Cardiac muscle cell (in vitro differentiated cells and primary cell): ENCODE measurements at regions not wholly inside any gene's neighbourhood (a gene's known extent, or its start where the extent isn't known, plus 50 kb on each side); places are given as distances from the start of the nearest gene placed in this dataset.

Experiments used
- DNase-seq, 2 donors: peaks; one replicate each; pipeline versions ENCODE4 v3.0.0 to v3.0.0-alpha.2; 2010 to 2017; ENCODE audit warnings: low read depth in 1 of 2, low spot score in 1 of 2
- H3K27ac ChIP-seq: fragments of 200-600 bp; sonication (generic); 2 replicates; pipeline ENCODE4 v1.5.1; 2016
- H3K27me3 ChIP-seq: fragments of 200-600 bp; sonication (generic); 2 replicates; pipeline ENCODE4 v1.6.0; 2016; ENCODE audit warnings: control low read depth
- H3K36me3 ChIP-seq: fragments of 200-600 bp; sonication (generic); 2 replicates; pipeline ENCODE4 v1.5.1; 2016; ENCODE audit warnings: control low read depth
- H3K4me1 ChIP-seq: fragments of 200-600 bp; sonication (generic); 2 replicates; pipeline ENCODE4 v1.8.1; 2017; ENCODE audit warnings: low read depth, mild to moderate bottlenecking, mixed run types
- H3K4me3 ChIP-seq: fragments of 200-600 bp; sonication (generic); 2 replicates; pipeline ENCODE4 v1.5.1; 2016; ENCODE audit warnings: mild to moderate bottlenecking
- H3K9me3 ChIP-seq: fragments of 200-600 bp; sonication (generic); 2 replicates; pipeline ENCODE4 v1.5.1; 2017; ENCODE audit warnings: low read depth, mild to moderate bottlenecking, control low read depth
- TF ChIP-seq, protein P1 (sequence below): IDR thresholded peaks from 2 replicates; pipeline ENCODE4 v1.5.1; 2012; ENCODE audit warnings: low read depth, mild to moderate bottlenecking, low read length

DNA sequence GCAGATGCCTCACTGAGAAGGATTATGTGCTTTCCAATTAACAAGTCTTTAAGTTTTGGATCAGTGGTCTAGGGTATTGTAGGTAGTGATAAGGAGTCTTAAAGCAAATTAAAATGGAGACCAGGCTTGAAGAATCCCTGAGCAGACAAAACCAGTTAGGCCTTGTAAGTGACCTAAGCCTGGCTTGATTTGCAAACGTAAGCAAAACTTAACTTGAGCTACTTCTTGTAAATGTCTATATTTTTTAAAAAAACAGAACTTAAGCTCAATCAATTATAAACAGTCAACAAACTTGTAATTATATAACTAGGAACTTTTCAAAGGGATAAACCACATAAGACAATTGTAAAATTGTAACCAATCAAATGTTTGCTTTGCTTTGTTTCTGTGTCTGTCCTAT, 72.7 kb upstream of the NALF2 start:
- TF ChIP-seq, protein P1, sequence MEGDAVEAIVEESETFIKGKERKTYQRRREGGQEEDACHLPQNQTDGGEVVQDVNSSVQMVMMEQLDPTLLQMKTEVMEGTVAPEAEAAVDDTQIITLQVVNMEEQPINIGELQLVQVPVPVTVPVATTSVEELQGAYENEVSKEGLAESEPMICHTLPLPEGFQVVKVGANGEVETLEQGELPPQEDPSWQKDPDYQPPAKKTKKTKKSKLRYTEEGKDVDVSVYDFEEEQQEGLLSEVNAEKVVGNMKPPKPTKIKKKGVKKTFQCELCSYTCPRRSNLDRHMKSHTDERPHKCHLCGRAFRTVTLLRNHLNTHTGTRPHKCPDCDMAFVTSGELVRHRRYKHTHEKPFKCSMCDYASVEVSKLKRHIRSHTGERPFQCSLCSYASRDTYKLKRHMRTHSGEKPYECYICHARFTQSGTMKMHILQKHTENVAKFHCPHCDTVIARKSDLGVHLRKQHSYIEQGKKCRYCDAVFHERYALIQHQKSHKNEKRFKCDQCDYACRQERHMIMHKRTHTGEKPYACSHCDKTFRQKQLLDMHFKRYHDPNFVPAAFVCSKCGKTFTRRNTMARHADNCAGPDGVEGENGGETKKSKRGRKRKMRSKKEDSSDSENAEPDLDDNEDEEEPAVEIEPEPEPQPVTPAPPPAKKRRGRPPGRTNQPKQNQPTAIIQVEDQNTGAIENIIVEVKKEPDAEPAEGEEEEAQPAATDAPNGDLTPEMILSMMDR = no peak
- no peaks in the 10 kb centered on the region for H3K27me3 ChIP-seq
- DNase-seq = no peak
- no peaks in the 10 kb centered on the region for H3K36me3 ChIP-seq
- no peaks in the 10 kb centered on the region for H3K4me1 ChIP-seq
- no peak overlapping the region for H3K4me3 ChIP-seq
- H3K27ac ChIP-seq = no peak overlapping the region
- H3K9me3 ChIP-seq = no peaks in the 10 kb centered on the region

DNA sequence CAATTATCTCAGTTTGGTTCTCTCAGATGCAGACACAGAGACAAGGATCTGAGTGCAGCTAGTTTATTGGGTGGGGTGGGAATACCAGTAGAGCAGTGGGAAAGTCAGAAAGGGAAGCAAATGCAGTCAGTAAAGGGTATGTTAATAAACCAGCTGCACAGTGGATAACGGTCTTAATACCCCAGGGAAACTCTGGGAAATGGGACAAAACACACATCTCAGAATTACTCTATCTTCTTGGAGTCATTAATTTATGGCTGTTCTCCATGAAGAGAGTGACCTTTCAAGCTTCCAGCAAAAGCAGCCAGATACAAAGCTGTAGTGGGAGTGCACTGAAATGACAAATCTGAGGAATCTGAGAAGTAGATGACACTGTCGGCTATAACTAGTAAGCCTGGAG, 73.3 kb upstream of the NALF2 start:
- H3K27ac ChIP-seq = no peak overlapping the region
- H3K27me3 ChIP-seq = no peaks in the 10 kb centered on the region
- H3K36me3 ChIP-seq = no peaks in the 10 kb centered on the region
- H3K4me3 ChIP-seq = no peak overlapping the region
- H3K9me3 ChIP-seq = no peaks in the 10 kb centered on the region
- no peak for DNase-seq
- H3K4me1 ChIP-seq = no peaks in the 10 kb centered on the region
- TF ChIP-seq, protein P1 = no peak

DNA sequence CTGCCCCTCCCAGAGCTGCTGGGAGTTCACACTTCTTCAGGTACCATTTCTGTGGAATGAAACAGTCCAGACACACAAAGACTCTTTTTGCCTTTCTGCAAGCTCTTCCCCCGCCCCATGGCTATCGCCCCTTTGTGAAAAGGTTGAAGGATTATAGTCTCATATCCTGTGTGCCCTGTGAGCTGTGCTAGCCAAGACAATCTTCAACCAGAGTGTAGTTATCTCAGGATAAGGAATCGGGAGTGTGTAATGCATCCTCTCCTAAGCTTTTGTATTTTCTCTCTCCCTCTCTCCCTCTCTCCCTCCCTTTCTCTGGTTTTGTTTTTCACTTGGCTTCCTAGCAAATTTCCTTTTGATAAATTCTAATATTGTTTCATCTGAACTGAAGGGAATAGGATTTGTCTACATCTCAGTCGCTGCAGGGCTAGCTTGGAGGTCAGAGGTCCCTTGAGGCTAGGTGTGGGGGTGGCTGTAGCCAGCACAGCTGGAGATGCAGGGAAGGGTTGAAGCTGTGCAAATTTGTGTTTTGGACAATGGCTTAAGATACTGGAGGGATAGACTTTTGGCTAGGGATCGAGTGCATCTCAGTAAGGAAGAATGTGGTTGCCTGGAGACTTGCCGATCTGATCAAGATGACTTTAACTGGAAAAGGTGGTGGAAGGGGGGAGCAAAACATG, 74.6 kb upstream of the NALF2 start:
- no peak overlapping the region for H3K27ac ChIP-seq
- H3K27me3 ChIP-seq = no peaks in the 10 kb centered on the region
- H3K4me1 ChIP-seq = no peaks in the 10 kb centered on the region
- H3K9me3 ChIP-seq = no peaks in the 10 kb centered on the region
- no peaks in the 10 kb centered on the region for H3K36me3 ChIP-seq
- DNase-seq = no peak
- H3K4me3 ChIP-seq = no peak overlapping the region
- TF ChIP-seq, protein P1 = no peak

DNA sequence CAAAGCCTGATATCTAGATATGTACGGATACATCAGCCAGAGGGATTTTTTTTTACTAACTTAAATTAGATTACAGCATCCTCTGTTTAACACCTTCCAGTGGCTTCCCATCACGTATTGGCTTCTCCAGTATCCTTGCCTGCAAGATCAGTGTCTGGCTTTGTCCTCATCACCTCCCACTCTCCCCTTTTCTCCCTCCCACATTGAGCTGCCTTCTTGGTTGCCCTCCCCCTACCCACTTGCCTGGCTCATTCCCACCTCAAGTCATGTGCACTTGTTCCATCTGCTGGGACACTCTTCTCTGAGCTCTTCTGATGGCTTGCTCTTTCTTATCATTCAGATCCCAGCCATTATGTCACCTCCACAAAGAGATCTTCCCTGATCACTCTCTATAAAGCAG, 75.9 kb upstream of the NALF2 start:
- Histone ChIP-seq H3K36me3 (no peaks in the 10 kb centered on the region), H3K4me1 (no peaks in the 10 kb centered on the region), H3K4me3 (no peak overlapping the region), H3K27ac (no peak overlapping the region), H3K27me3 (no peaks in the 10 kb centered on the region), H3K9me3 (no peaks in the 10 kb centered on the region)
- DNase-seq = no peak
- TF ChIP-seq, protein P1 = no peak

DNA sequence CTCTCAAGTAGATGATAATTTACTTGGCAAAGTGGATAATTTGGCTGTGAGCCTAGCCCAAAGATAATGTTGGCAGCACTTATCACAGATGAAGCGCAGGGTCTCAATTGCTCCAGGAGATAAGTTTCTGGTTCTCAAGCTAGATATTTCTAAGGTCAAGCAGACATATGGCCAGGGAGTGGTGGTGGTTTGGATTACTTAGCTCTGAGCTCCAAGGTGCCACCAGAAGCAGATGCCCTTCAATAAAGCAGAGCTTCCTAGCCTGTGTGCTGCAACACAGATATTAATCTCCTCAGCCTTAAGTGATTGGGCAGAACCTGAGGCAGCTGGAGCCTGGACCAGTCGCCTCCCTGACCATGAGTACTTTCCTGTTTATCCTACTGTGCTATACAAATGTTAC, 79.2 kb upstream of the NALF2 start:
- Histone ChIP-seq H3K4me1 (no peaks in the 10 kb centered on the region), H3K27me3 (no peaks in the 10 kb centered on the region), H3K9me3 (no peaks in the 10 kb centered on the region), H3K27ac (no peak overlapping the region), H3K4me3 (no peak overlapping the region), H3K36me3 (no peaks in the 10 kb centered on the region)
- DNase-seq = no peak
- TF ChIP-seq, protein P1 = no peak
